Bronchial epithelial cell (primary cell): ENCODE measurements at regions not wholly inside any gene's neighbourhood (a gene's known extent, or its start where the extent isn't known, plus 50 kb on each side); places are given as distances from the start of the nearest gene placed in this dataset.

Experiments used
- DNase-seq: peaks from one replicate; pipeline ENCODE4 v3.0.0-alpha.2; 2010; ENCODE audit warnings: low read depth
- FAIRE-seq: peaks from 2 replicates; lab custom pipeline; 2011; peaks lifted over from hg19 to GRCh38; lab: Jason Lieb, UNC
- H3K27me3 ChIP-seq: 2 replicates; pipeline ENCODE4 v1.5.1; 2011; ENCODE audit warnings: low read length; ENCODE audit not compliant: control insufficient read depth, insufficient read depth
- H3K36me3 ChIP-seq: 2 replicates; pipeline ENCODE4 v1.5.1; 2011; ENCODE audit warnings: low read length; ENCODE audit not compliant: control insufficient read depth, insufficient read depth
- H3K4me3 ChIP-seq: 2 replicates; pipeline ENCODE4 v1.5.1; 2011; ENCODE audit warnings: mild to moderate bottlenecking, low read depth, low read length, control low read depth
- TF ChIP-seq, protein P1 (sequence below): IDR thresholded peaks from 2 replicates; pipeline ENCODE4 v1.5.1; 2011; ENCODE audit warnings: mild to moderate bottlenecking, moderate library complexity, low read length, control low read depth, inconsistent platforms; ENCODE audit not compliant: insufficient read depth, severe bottlenecking

DNA sequence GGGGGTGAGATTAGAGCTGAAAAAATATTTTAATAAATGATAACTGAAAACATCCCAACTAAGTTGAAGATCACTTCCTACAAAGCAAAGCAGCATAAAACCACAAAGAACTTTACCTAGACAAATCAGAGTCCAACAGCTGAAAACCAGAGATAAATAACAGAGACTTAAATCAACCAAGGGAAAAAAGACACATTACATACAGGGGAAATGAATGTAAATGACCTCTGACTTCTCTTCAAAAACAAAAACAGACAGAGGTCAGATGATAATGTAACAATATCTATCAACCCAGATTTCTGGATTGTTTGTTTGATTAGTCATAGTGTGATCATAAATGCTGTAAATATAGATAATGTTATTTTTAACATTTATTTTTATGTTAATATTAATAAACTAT lies 782.8 kb downstream of the TFAP2A start:
- Histone ChIP-seq H3K27me3 (no peaks in the 10 kb centered on the region), H3K36me3 (no peaks in the 10 kb centered on the region), H3K4me3 (no peak overlapping the region)
- TF ChIP-seq, protein P1, sequence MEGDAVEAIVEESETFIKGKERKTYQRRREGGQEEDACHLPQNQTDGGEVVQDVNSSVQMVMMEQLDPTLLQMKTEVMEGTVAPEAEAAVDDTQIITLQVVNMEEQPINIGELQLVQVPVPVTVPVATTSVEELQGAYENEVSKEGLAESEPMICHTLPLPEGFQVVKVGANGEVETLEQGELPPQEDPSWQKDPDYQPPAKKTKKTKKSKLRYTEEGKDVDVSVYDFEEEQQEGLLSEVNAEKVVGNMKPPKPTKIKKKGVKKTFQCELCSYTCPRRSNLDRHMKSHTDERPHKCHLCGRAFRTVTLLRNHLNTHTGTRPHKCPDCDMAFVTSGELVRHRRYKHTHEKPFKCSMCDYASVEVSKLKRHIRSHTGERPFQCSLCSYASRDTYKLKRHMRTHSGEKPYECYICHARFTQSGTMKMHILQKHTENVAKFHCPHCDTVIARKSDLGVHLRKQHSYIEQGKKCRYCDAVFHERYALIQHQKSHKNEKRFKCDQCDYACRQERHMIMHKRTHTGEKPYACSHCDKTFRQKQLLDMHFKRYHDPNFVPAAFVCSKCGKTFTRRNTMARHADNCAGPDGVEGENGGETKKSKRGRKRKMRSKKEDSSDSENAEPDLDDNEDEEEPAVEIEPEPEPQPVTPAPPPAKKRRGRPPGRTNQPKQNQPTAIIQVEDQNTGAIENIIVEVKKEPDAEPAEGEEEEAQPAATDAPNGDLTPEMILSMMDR, result no peak
- DNase-seq (no peak), FAIRE-seq (no peak)

DNA sequence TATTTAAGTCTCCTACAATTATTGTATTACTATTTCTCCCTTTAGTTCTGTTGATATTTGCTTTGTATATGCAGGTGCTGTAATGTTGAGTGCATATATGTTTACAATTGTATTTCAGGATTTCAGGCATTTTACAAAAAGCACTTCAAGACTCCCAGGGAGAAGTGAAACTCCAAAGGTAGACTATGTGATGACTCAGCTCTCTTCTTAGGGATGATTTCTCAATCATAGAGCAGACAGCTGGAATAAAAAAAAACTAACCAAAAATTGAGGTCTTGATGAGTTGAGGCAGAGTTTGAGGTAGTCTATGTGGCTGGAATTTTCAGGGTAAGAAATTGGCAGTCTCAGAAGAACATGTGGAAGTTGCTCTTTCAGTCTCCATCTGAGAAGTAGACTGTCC lies 786.1 kb downstream of the TFAP2A start:
- FAIRE-seq, result no peak
- Histone ChIP-seq H3K27me3 (no peaks in the 10 kb centered on the region), H3K36me3 (no peaks in the 10 kb centered on the region), H3K4me3 (no peak overlapping the region)
- peak; percentile 60 for DNase-seq
- TF ChIP-seq, protein P1, result no peak

DNA sequence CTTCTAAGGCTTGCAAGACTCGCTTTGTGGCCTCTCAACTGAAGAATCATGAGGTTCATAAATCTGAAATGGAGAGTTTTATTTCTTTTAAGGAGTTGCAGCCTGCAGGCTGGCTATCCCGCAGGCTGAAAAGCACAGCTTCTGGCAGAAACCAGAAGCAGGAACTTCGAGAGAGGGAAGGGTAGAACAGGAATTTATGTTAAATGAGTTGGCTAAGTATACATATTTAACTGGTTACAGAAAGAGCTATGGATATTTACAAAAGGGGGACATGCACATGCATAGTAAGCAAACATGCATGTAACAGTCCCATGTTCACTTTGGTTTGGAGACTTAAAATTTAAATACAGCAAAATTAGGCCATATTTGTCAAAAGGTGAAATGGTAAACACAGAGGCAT lies 787.0 kb downstream of the TFAP2A start:
- Histone ChIP-seq H3K4me3 (no peak overlapping the region), H3K36me3 (no peaks in the 10 kb centered on the region), H3K27me3 (no peaks in the 10 kb centered on the region)
- TF ChIP-seq, protein P1, result no peak
- no peak for FAIRE-seq
- no peak for DNase-seq

DNA sequence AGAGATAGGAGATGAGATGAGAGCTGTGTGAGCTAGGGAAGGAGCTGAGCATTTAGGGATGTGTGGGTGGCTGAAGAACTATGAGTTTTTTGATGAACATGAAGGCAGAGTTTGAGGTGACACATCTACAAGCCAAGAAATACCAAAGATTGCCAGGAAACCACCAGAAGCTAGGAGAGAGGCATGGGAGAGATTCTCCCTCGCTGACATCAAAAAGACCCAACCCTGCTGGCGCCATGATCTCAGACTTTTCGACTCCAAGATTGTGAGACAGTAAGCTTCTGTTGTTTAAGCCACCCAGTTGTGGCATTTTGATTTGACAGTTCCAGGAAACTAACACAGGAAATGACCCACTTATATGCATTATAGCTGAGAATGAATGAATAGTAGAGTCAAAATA lies 790.9 kb downstream of the TFAP2A start:
- peak; percentile 52 for FAIRE-seq

DNA sequence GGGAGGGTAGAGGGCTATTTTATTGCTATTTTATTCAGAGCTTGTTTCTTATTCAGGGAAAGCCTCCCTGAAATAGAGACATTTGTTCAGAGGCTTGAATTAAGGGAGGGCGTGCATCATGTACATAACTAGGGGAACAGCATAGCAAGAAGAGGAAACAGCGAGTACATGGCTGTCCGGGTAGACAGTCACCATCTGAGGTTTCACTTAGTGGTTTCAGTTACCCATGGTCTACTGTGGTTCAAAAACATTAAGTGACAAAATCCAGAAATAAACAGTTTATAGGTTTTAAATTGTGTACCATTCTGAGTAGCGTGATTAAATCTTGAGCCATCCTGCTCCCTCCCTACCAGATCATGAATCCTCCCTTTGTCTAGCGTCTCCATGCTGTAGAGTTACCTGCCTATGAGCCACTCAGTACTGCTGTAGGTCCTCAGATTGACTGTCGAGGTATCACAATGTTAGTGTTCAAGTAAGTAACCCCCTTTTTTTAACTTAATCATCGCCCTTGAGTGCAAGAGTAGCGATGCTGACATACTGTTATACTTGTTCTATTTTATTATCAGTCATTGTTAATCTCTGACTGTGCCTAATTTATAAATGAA lies 791.5 kb downstream of the TFAP2A start:
- TF ChIP-seq, protein P1, result no peak
- H3K27me3 ChIP-seq, result no peaks in the 10 kb centered on the region
- H3K4me3 ChIP-seq, result no peak overlapping the region
- no peaks in the 10 kb centered on the region for H3K36me3 ChIP-seq
- DNase-seq, result no peak
- no peak for FAIRE-seq

More for the DNA sequence above, 790.9 kb downstream of the TFAP2A start:
- Histone ChIP-seq H3K36me3 (no peaks in the 10 kb centered on the region), H3K4me3 (no peak overlapping the region), H3K27me3 (no peaks in the 10 kb centered on the region)
- no peak for DNase-seq
- TF ChIP-seq, protein P1, result no peak

DNA sequence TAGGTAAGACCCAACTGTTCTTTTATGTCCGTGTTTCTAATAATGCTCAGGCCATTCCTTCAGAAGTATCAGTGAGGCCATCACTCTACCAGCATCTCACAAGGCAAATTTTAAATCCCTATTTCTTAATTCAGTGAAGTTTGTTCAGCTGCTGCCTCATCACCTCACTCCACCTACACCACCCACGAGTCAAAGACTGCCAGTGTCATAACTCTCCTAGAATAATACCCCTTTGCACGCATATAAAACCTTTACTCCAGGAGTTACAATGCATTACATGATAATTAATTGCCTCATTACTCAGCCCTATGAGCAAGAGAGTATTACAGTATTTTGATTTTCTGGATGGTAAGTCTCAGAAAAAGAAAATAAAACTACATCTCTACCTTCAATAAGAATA lies 793.6 kb downstream of the TFAP2A start:
- DNase-seq (peak; percentile 18), FAIRE-seq (no peak)
- TF ChIP-seq, protein P1, result no peak
- Histone ChIP-seq H3K36me3 (no peaks in the 10 kb centered on the region), H3K4me3 (no peak overlapping the region), H3K27me3 (no peaks in the 10 kb centered on the region)
